GM21515 (cell line): ENCODE measurements at regions not wholly inside any gene's neighbourhood (a gene's known extent, or its start where the extent isn't known, plus 50 kb on each side); places are given as distances from the start of the nearest gene placed in this dataset.

Experiments
- ATAC-seq: cut with Tn5 transposase; IDR thresholded peaks from one replicate; pipeline ENCODE4 v1.9.1; 2021; ENCODE audit not compliant: unreplicated experiment

GRCh38 chr12:100738086-100738485 is 56.5 kb upstream of the ANO4 start:
- ATAC-seq, result no peak

GRCh38 chr12:100741084-100741711 is 53.4 kb upstream of the ANO4 start:
- ATAC-seq, result no peak

- ATAC-seq, result no peak
Observed at GRCh38 chr12:100743060-100743459, 51.5 kb upstream of the ANO4 start.
